ENCODE measurements at regions not wholly inside any gene's neighbourhood (a gene's known extent, or its start where the extent isn't known, plus 50 kb on each side); places are given as distances from the start of the nearest gene placed in this dataset.
A peak's percentile ranks its signal among the peaks of the same experiment; 100 is the strongest.

- Histone ChIP-seq H3K4me3 (no peak overlapping the region), H3K27ac (no peak overlapping the region), H3K9me3 (no peaks in the 10 kb centered on the region), H3K4me1 (peaks cover 0 to 4% (median 0%) of the 10 kb centered on the region in 12 donors), H3K27me3 (no peaks in the 10 kb centered on the region), H3K36me3 (no peaks in the 10 kb centered on the region)
- intact Hi-C loops (cut with DNase I), result no loop called here
- WGBS, 4 donors, result 62 to 82% (median 70%) methylated on average over 3 of the region's 3 CpGs
- TF ChIP-seq POLR2A (IDR thresholded peaks at IDR 0.05) (no peak), CTCF (IDR thresholded peaks at IDR 0.05) (no peak)
- DNase-seq (no peak), ATAC-seq (peak; percentile 20 to 55 (median 44))
Measured at GRCh38 chr13:34547929-34548328, 394.1 kb upstream of the NBEA start.

- Histone ChIP-seq H3K36me3 (no peaks in the 10 kb centered on the region), H3K4me1 (peaks cover 0 to 11% (median 0%) of the 10 kb centered on the region in 12 donors), H3K27me3 (no peaks in the 10 kb centered on the region), H3K27ac (no peak overlapping the region), H3K4me3 (no peak overlapping the region), H3K9me3 (no peaks in the 10 kb centered on the region)
- 64 to 75% (median 72%) methylated on average over 3 of the region's 3 CpGs for WGBS, 4 donors
- DNase-seq (no peak), ATAC-seq (no peak)
- intact Hi-C loops (cut with DNase I), result no loop called here
- no peak for TF ChIP-seq CTCF (IDR thresholded peaks at IDR 0.05)
- TF ChIP-seq POLR2A (IDR thresholded peaks at IDR 0.05), result no peak
Measured at GRCh38 chr13:34553376-34553775, 388.7 kb upstream of the NBEA start.

- DNase-seq, result no peak
- no peak overlapping the region for H3K4me3 ChIP-seq
- intact Hi-C loops (cut with DNase I), result no loop called here
- no peak for TF ChIP-seq POLR2A (IDR thresholded peaks at IDR 0.05)
- TF ChIP-seq CTCF (IDR thresholded peaks at IDR 0.05), result no peak
- H3K4me1 ChIP-seq, result peaks cover 0 to 11% (median 0%) of the 10 kb centered on the region in 12 donors
- ATAC-seq, result peak in 3 of 4 donors; percentile 56 to 73 (median 62)
- WGBS, 4 donors, result 37 to 61% (median 52%) methylated on average over 4 of the region's 4 CpGs
- H3K27me3 ChIP-seq, result no peaks in the 10 kb centered on the region
- peak overlapping the region in 1 of 12 donors; percentile 4 for H3K27ac ChIP-seq
- H3K36me3 ChIP-seq, result no peaks in the 10 kb centered on the region
- H3K9me3 ChIP-seq, result no peaks in the 10 kb centered on the region
Measured at GRCh38 chr13:34555988-34556387, 386.1 kb upstream of the NBEA start.

GRCh38 chr13:34561033-34561432, 381.0 kb upstream of the NBEA start:
- H3K27ac ChIP-seq, result no peak overlapping the region
- WGBS, 4 donors, result 72 to 90% (median 79%) methylated on average over 7 of the region's 7 CpGs
- H3K27me3 ChIP-seq, result no peaks in the 10 kb centered on the region

More at GRCh38 chr13:34561033-34561432, 381.0 kb upstream of the NBEA start:
- TF ChIP-seq POLR2A (IDR thresholded peaks at IDR 0.05) (no peak), CTCF (IDR thresholded peaks at IDR 0.05) (no peak)
- no peaks in the 10 kb centered on the region for H3K36me3 ChIP-seq
- intact Hi-C loops (cut with DNase I), result no loop called here
- H3K4me1 ChIP-seq, result peaks cover 0 to 3% (median 0%) of the 10 kb centered on the region in 12 donors
- DNase-seq (no peak), ATAC-seq (no peak)
- H3K9me3 ChIP-seq, result no peaks in the 10 kb centered on the region
- H3K4me3 ChIP-seq, result no peak overlapping the region

Measured in heart left ventricle (tissue), 16 donors.